ENCODE measurements at regions not wholly inside any gene's neighbourhood (a gene's known extent, or its start where the extent isn't known, plus 50 kb on each side); places are given as distances from the start of the nearest gene placed in this dataset.

DNA sequence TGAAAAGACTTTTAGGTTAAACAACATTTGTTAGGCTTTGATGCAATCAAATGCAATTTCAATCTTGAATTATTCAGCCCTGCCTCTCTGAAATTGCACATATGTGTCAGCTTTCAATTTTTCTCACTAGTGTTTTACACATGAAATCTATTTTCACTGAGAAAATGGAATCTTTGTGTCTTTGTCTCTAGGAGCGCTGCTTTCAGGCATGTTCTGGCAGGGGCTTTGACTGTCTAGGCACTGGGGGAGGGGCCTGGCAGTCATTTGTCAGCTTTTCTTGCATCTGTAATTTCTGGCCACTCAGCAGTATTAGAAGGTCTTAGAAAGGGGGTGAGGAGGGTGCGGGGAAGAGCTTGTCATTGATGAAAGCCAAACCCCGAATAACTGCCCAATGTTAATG, 264.4 kb downstream of the PTPRC start:
- H3K9me3 ChIP-seq (ENCODE audit: low read length) = no peaks in the 10 kb centered on the region
- peaks cover 93% of the 10 kb centered on the region for H3K36me3 ChIP-seq (ENCODE audit: insufficient read depth, low read length)
- H3K4me3 ChIP-seq (ENCODE audit: low read depth, low read length, poor library complexity, severe bottlenecking) = no peak overlapping the region
- H3K27ac ChIP-seq (ENCODE audit: low read depth, low read length, poor library complexity, severe bottlenecking) = no peak overlapping the region
- no peaks in the 10 kb centered on the region; the same call in 1 of the 2 replicates for H4K20me1 ChIP-seq (ENCODE audit: insufficient read depth, low read length)
- H2AFZ ChIP-seq (ENCODE audit: low read length) = no peak overlapping the region
- H3F3A ChIP-seq (ENCODE audit: insufficient read depth, low read length) = no peaks in the 10 kb centered on the region
- no peak overlapping the region for H3K9ac ChIP-seq (ENCODE audit: low read length)
- H3K79me2 ChIP-seq (ENCODE audit: insufficient read depth, low read length) = peaks cover 84% of the 10 kb centered on the region
- TF ChIP-seq, protein P1, sequence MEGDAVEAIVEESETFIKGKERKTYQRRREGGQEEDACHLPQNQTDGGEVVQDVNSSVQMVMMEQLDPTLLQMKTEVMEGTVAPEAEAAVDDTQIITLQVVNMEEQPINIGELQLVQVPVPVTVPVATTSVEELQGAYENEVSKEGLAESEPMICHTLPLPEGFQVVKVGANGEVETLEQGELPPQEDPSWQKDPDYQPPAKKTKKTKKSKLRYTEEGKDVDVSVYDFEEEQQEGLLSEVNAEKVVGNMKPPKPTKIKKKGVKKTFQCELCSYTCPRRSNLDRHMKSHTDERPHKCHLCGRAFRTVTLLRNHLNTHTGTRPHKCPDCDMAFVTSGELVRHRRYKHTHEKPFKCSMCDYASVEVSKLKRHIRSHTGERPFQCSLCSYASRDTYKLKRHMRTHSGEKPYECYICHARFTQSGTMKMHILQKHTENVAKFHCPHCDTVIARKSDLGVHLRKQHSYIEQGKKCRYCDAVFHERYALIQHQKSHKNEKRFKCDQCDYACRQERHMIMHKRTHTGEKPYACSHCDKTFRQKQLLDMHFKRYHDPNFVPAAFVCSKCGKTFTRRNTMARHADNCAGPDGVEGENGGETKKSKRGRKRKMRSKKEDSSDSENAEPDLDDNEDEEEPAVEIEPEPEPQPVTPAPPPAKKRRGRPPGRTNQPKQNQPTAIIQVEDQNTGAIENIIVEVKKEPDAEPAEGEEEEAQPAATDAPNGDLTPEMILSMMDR (IDR thresholded peaks at IDR 0.05; ENCODE audit: low read length) = no peak
- no peak for TF ChIP-seq EZH2 (IDR thresholded peaks at IDR 0.05; ENCODE audit: borderline replicate concordance, low read length)
- H3K9me2 ChIP-seq (ENCODE audit: low read depth, low read length) = no peaks in the 10 kb centered on the region
- peaks cover 26% of the 10 kb centered on the region for H3K4me1 ChIP-seq (ENCODE audit: insufficient read depth, low read length, severe bottlenecking)
- no peaks in the 10 kb centered on the region for H3K27me3 ChIP-seq (ENCODE audit: insufficient read depth, low read length)
- no peak overlapping the region for H3K4me2 ChIP-seq (ENCODE audit: low read length)

DNA sequence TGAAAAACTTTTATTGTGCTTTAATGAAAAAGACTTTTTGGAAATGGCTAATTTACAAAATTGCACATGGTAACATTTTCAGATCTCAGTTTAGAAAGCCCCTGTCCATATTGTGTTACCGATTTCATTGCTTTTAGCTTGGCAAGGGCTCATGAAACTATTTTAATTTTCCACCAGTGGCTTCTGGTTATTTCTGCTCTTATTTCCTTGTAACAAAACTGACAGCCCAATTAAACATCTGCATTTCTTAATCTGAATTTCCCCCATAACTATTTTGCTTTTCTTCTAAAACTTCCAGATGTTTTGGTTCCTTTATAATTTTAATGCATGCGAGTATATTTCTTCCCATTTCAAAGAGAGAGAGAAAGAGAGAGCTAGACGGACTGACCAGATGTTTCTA, 264.8 kb downstream of the PTPRC start:
- H3F3A ChIP-seq (ENCODE audit: insufficient read depth, low read length) = no peaks in the 10 kb centered on the region
- peaks cover 84% of the 10 kb centered on the region for H3K79me2 ChIP-seq (ENCODE audit: insufficient read depth, low read length)
- no peak overlapping the region for H3K9ac ChIP-seq (ENCODE audit: low read length)
- no peaks in the 10 kb centered on the region for H3K9me3 ChIP-seq (ENCODE audit: low read length)
- H3K27me3 ChIP-seq (ENCODE audit: insufficient read depth, low read length) = no peaks in the 10 kb centered on the region
- no peak overlapping the region for H3K4me2 ChIP-seq (ENCODE audit: low read length)
- H2AFZ ChIP-seq (ENCODE audit: low read length) = no peak overlapping the region
- peaks cover 26% of the 10 kb centered on the region for H3K4me1 ChIP-seq (ENCODE audit: insufficient read depth, low read length, severe bottlenecking)
- H4K20me1 ChIP-seq (ENCODE audit: insufficient read depth, low read length) = no peaks in the 10 kb centered on the region; the same call in 1 of the 2 replicates
- no peak overlapping the region for H3K27ac ChIP-seq (ENCODE audit: low read depth, low read length, poor library complexity, severe bottlenecking)
- no peak overlapping the region for H3K4me3 ChIP-seq (ENCODE audit: low read depth, low read length, poor library complexity, severe bottlenecking)
- no peaks in the 10 kb centered on the region for H3K9me2 ChIP-seq (ENCODE audit: low read depth, low read length)
- no peak for TF ChIP-seq EZH2 (IDR thresholded peaks at IDR 0.05; ENCODE audit: borderline replicate concordance, low read length)
- TF ChIP-seq, protein P1 (IDR thresholded peaks at IDR 0.05; ENCODE audit: low read length) = no peak
- peaks cover 93% of the 10 kb centered on the region for H3K36me3 ChIP-seq (ENCODE audit: insufficient read depth, low read length)

DNA sequence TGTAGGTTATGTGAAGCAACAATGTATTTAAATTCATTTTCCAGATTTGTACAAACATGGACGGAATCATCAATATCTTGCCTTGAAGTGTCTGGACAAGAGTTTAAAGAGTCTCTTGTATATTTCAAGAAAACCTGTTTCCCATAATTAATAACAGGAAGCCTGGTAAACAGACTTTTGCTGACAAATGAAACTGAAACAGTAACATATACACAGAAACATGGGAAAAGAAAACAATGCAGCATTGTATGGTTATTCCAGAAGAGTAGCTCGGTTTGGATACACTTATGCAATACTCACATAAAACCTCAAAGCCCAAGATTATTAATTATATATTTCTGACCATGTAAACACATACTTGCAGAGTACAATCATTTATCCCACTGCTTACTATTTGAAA, 265.5 kb downstream of the PTPRC start:
- H3F3A ChIP-seq (ENCODE audit: insufficient read depth, low read length) = no peaks in the 10 kb centered on the region
- H4K20me1 ChIP-seq (ENCODE audit: insufficient read depth, low read length) = no peaks in the 10 kb centered on the region; the same call in 1 of the 2 replicates
- H3K9me2 ChIP-seq (ENCODE audit: low read depth, low read length) = no peaks in the 10 kb centered on the region
- no peaks in the 10 kb centered on the region for H3K27me3 ChIP-seq (ENCODE audit: insufficient read depth, low read length)
- peaks cover 91% of the 10 kb centered on the region for H3K36me3 ChIP-seq (ENCODE audit: insufficient read depth, low read length)
- H3K4me1 ChIP-seq (ENCODE audit: insufficient read depth, low read length, severe bottlenecking) = peaks cover 26% of the 10 kb centered on the region
- no peak overlapping the region for H3K27ac ChIP-seq (ENCODE audit: low read depth, low read length, poor library complexity, severe bottlenecking)
- no peak overlapping the region for H3K4me2 ChIP-seq (ENCODE audit: low read length)
- no peaks in the 10 kb centered on the region for H3K9me3 ChIP-seq (ENCODE audit: low read length)
- no peak overlapping the region for H3K4me3 ChIP-seq (ENCODE audit: low read depth, low read length, poor library complexity, severe bottlenecking)
- peaks cover 84% of the 10 kb centered on the region for H3K79me2 ChIP-seq (ENCODE audit: insufficient read depth, low read length)
- no peak overlapping the region for H2AFZ ChIP-seq (ENCODE audit: low read length)
- H3K9ac ChIP-seq (ENCODE audit: low read length) = no peak overlapping the region
- no peak for TF ChIP-seq EZH2 (IDR thresholded peaks at IDR 0.05; ENCODE audit: borderline replicate concordance, low read length)
- TF ChIP-seq, protein P1 (IDR thresholded peaks at IDR 0.05; ENCODE audit: low read length) = no peak

Measured in OCI-LY1 (cell line).